HEK293T (cell line): ENCODE measurements at regions not wholly inside any gene's neighbourhood (a gene's known extent, or its start where the extent isn't known, plus 50 kb on each side); places are given as distances from the start of the nearest gene placed in this dataset.

Source experiments
- ARNT ChIP-seq: fragments of 450-650 bp; IDR thresholded peaks from 2 replicates; pipeline ENCODE4 v1.6.1; 2017; ENCODE audit warnings: mild to moderate bottlenecking
- BHLHE40 ChIP-seq: fragments of 450-650 bp; IDR thresholded peaks from 2 replicates; pipeline ENCODE4 v1.6.1; 2016; ENCODE audit warnings: mild to moderate bottlenecking, moderate library complexity, borderline replicate concordance
- ELF4 ChIP-seq: fragments of 450-650 bp; IDR thresholded peaks from 2 replicates; pipeline ENCODE4 v1.6.1; 2017; ENCODE audit warnings: antibody characterized with exemption
- FOXK2 ChIP-seq: fragments of 450-650 bp; IDR thresholded peaks from 2 replicates; pipeline ENCODE4 v1.6.1; 2016; ENCODE audit warnings: mild to moderate bottlenecking
- FOXM1 ChIP-seq: fragments of 450-650 bp; IDR thresholded peaks from 2 replicates; pipeline ENCODE4 v1.6.1; 2017; ENCODE audit warnings: mild to moderate bottlenecking, borderline replicate concordance
- HDGF ChIP-seq: fragments of 450-650 bp; IDR thresholded peaks from 2 replicates; pipeline ENCODE4 v1.6.1; 2017; ENCODE audit warnings: antibody characterized with exemption, borderline replicate concordance
- L3MBTL2 ChIP-seq: fragments of 450-650 bp; conservative IDR thresholded peaks from 2 replicates; pipeline ENCODE4 v1.6.1; 2016; ENCODE audit warnings: mild to moderate bottlenecking
- LEF1 ChIP-seq: fragments of 450-650 bp; IDR thresholded peaks from 2 replicates; pipeline ENCODE4 v1.6.1; 2017; ENCODE audit warnings: mild to moderate bottlenecking, borderline replicate concordance
- NFRKB ChIP-seq: fragments of 450-650 bp; IDR thresholded peaks from 2 replicates; pipeline ENCODE4 v1.6.1; 2016; ENCODE audit warnings: mild to moderate bottlenecking, moderate library complexity
- SP1 ChIP-seq: fragments of 450-650 bp; IDR thresholded peaks from 2 replicates; pipeline ENCODE4 v1.6.1; 2017
- SUZ12 ChIP-seq: fragments of 450-650 bp; IDR thresholded peaks from 2 replicates; pipeline ENCODE4 v1.6.1; 2016; ENCODE audit warnings: mild to moderate bottlenecking
- ZNF384 ChIP-seq: fragments of 450-650 bp; IDR thresholded peaks from 2 replicates; pipeline ENCODE4 v1.6.1; 2016
- TF ChIP-seq, protein P1 (sequence below): fragments of 450-650 bp; IDR thresholded peaks from 2 replicates; pipeline ENCODE4 v1.6.1; 2016

- TF ChIP-seq ARNT (no peak), SP1 (no peak), NFRKB (no peak), LEF1 (no peak), SUZ12 (no peak), FOXK2 (no peak), BHLHE40 (no peak), ELF4 (no peak), ZNF384 (no peak), FOXM1 (no peak), HDGF (no peak), L3MBTL2 (no peak)
- TF ChIP-seq, protein P1, sequence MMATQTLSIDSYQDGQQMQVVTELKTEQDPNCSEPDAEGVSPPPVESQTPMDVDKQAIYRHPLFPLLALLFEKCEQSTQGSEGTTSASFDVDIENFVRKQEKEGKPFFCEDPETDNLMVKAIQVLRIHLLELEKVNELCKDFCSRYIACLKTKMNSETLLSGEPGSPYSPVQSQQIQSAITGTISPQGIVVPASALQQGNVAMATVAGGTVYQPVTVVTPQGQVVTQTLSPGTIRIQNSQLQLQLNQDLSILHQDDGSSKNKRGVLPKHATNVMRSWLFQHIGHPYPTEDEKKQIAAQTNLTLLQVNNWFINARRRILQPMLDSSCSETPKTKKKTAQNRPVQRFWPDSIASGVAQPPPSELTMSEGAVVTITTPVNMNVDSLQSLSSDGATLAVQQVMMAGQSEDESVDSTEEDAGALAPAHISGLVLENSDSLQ = no peak
Observed at GRCh38 chr10:83919187-83919586, 220.1 kb upstream of the GHITM start.
